GM12878 (cell line): ENCODE measurements at regions not wholly inside any gene's neighbourhood (a gene's known extent, or its start where the extent isn't known, plus 50 kb on each side); places are given as distances from the start of the nearest gene placed in this dataset.

Experiments
- ATAC-seq: fragments of 200-7000 bp; cut with Tn5 transposase; 3 replicates; pipeline ENCODE4 v1.9.1; 2020; ENCODE audit warnings: mild to moderate bottlenecking, moderate library complexity
- BruUV-seq: library from RNA; stranded (reverse); fragments of 400-500 nt; replicated peaks from 2 replicates; lab custom pipeline; 2021; lab: Mats Ljungman, UMichigan
- CTCF ChIA-PET: fragments of 300-600 bp; sonication (Branson Sonifier 250); formaldehyde crosslinking; extraction: SDS; loops from one replicate; lab custom pipeline; 2021; ENCODE audit warnings: inconsistent platforms; lab: Yijun Ruan, JAX
- POLR2A ChIA-PET: fragments of 350-600 bp; formaldehyde crosslinking; extraction: SDS; loops from one replicate; lab custom pipeline; 2021; ENCODE audit warnings: inconsistent platforms; lab: Charles Lee
- RAD21 ChIA-PET: fragments of 300-600 bp; sonication (Branson Sonifier 250); formaldehyde crosslinking; loops from one replicate; lab custom pipeline; 2023; ENCODE audit warnings: antibody characterized with exemption; ENCODE audit not compliant: unreplicated experiment; lab: Charles Lee
- SMC1A ChIA-PET: fragments of 300-600 bp; sonication (Branson Sonifier 250); formaldehyde crosslinking; loops from one replicate; lab custom pipeline; 2023; ENCODE audit not compliant: unreplicated experiment, uncharacterized antibody; lab: Charles Lee
- DNase-seq: peaks from one replicate; pipeline ENCODE4 v3.0.0-alpha.2; 2011; ENCODE audit warnings: low read depth, low spot score
- FAIRE-seq: peaks from 3 replicates; lab custom pipeline; 2011; peaks lifted over from hg19 to GRCh38; lab: Jason Lieb, UNC
- H2AFZ ChIP-seq: 2 replicates; pipeline ENCODE4 v1.6.0; 2011; ENCODE audit warnings: low read depth, low read length, control low read depth; ENCODE audit not compliant: control insufficient read depth
- H3K27ac ChIP-seq: 2 replicates; pipeline ENCODE4 v1.5.1; 2011; ENCODE audit warnings: control low read depth; ENCODE audit not compliant: control insufficient read depth, insufficient read depth
- H3K27me3 ChIP-seq, 2 experiments: replicated peaks in 1 of 2; 2 replicates each; pipeline versions ENCODE4 v1.6.0 to v1.6.1; 2011; ENCODE audit warnings: low read length in 1 of 2; ENCODE audit not compliant: control insufficient read depth in 2 of 2, insufficient read depth in 2 of 2
- H3K36me3 ChIP-seq, 2 experiments: 2 replicates each; pipeline ENCODE4 v1.5.1; 2011; ENCODE audit warnings: low read length in 1 of 2; ENCODE audit not compliant: control insufficient read depth in 2 of 2, insufficient read depth in 2 of 2
- H3K4me1 ChIP-seq: 2 replicates; pipeline ENCODE4 v1.6.1; 2011; ENCODE audit warnings: mild to moderate bottlenecking, low read length, moderate library complexity, mixed read lengths; ENCODE audit not compliant: control insufficient read depth, insufficient read depth
- H3K4me2 ChIP-seq: 2 replicates; pipeline ENCODE4 v1.6.0; 2011; ENCODE audit warnings: control low read depth; ENCODE audit not compliant: control insufficient read depth, insufficient read depth
- H3K4me3 ChIP-seq: fragments of 200-600 bp; sonication (generic); 2 replicates; pipeline ENCODE4 v1.5.1; 2016
- H3K79me2 ChIP-seq: 2 replicates; pipeline ENCODE4 v1.6.0; 2011; ENCODE audit warnings: low read length; ENCODE audit not compliant: control insufficient read depth, insufficient read depth
- H3K9ac ChIP-seq: 2 replicates; pipeline ENCODE4 v1.8.0; 2011; ENCODE audit warnings: low read length, control low read depth, mixed read lengths; ENCODE audit not compliant: control insufficient read depth, insufficient read depth
- H3K9me3 ChIP-seq: replicated peaks from 3 replicates; pipeline ENCODE4 v1.5.1; 2011; ENCODE audit warnings: mild to moderate bottlenecking, low read length; ENCODE audit not compliant: control insufficient read depth, insufficient read depth
- H4K20me1 ChIP-seq: 2 replicates; pipeline ENCODE4 v1.6.0; 2011; ENCODE audit not compliant: control insufficient read depth, insufficient read depth
- CREB1 ChIP-seq: IDR thresholded peaks from 2 replicates; pipeline ENCODE4 v1.6.1; 2012; ENCODE audit warnings: low read depth, mild to moderate bottlenecking, inconsistent platforms
- CREM ChIP-seq: IDR thresholded peaks from 2 replicates; pipeline ENCODE4 v1.6.1; 2014; ENCODE audit warnings: antibody characterized with exemption, low read depth
- KLF5 ChIP-seq: fragments of 450-650 bp; IDR thresholded peaks from 2 replicates; pipeline ENCODE4 v1.6.1; 2014; ENCODE audit warnings: mild to moderate bottlenecking; ENCODE audit not compliant: partially characterized antibody
- MTA3 ChIP-seq: IDR thresholded peaks from 2 replicates; pipeline ENCODE4 v1.6.1; 2012; ENCODE audit warnings: low read length, inconsistent platforms, borderline replicate concordance
- SUPT20H ChIP-seq: IDR thresholded peaks from 2 replicates; pipeline ENCODE4 v1.6.1; 2011; ENCODE audit warnings: low read depth, mild to moderate bottlenecking, low read length, moderate library complexity, borderline replicate concordance; ENCODE audit not compliant: control insufficient read depth
- TCF3 ChIP-seq: IDR thresholded peaks from 2 replicates; pipeline ENCODE4 v1.6.1; 2012; ENCODE audit warnings: low read depth, mild to moderate bottlenecking, low read length, borderline replicate concordance; ENCODE audit not compliant: insufficient read depth
- ZNF274 ChIP-seq: IDR thresholded peaks from one replicate; pipeline ENCODE4 v1.8.0; 2011; ENCODE audit not compliant: insufficient read length, insufficient read depth
- WGBS: methylation state at CpG from one replicate; pipeline ENCODE4 v1.1.6; 2016; ENCODE audit warnings: low lambda C conversion rate; ENCODE audit not compliant: insufficient replicate concordance, insufficient coverage; ENCODE audit errors: missing lambda C conversion rate; 5-methylcytosine and 5-hydroxymethylcytosine counted together
- in situ Hi-C: fragments of 300-500 bp; cut with MboI; formaldehyde crosslinking; loops from 9 replicates; pipeline ENCODE4 v1.14.3; 2018; ENCODE audit warnings: mixed read lengths
- intact Hi-C: fragments of 100-400 bp; cut with micrococcal nuclease; formaldehyde crosslinking; loops from one replicate; pipeline ENCODE4 v1.14.2; 2022; ENCODE audit not compliant: unreplicated experiment
- TF ChIP-seq, protein P1 (sequence below): fragments of 450-650 bp; IDR thresholded peaks from 2 replicates; pipeline ENCODE4 v1.6.1; 2017; ENCODE audit warnings: borderline replicate concordance
- TF ChIP-seq, protein P2 (sequence below): IDR thresholded peaks from 2 replicates; pipeline ENCODE4 v1.6.1; 2012; ENCODE audit warnings: low read depth, low read length, improper control_type of control experiment

DNA sequence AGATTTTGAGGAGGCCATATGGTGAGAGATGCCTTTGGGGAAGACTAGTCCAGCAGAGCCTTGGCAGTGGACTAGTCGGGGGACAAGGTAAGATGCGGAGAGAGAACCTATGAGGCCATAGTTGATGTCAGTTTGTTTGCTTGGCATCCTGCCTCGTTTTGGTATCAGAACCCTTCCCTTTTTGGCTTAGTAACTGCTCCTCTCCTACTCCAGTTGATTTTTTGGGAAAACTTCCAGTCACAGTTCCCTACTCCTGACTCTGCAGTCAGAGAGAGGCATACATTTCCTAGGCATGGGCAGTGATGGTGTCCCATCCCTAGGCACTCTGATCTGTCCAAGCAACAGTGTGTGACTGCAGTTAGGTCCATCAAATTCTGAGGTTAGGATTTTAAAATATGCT is 398.3 kb downstream of the AEBP2 start:
- ChIA-PET POLR2A (no interaction called here), SMC1A (no interaction called here), RAD21 (no interaction called here), CTCF (no interaction called here)
- Histone ChIP-seq H3K36me3 (no peaks in the 10 kb centered on the region), H3K79me2 (no peaks in the 10 kb centered on the region), H2AFZ (no peak overlapping the region), H3K4me2 (no peak overlapping the region), H4K20me1 (no peaks in the 10 kb centered on the region), H3K9ac (no peak overlapping the region), H3K4me1 (no peaks in the 10 kb centered on the region), H3K27me3 (no peaks in the 10 kb centered on the region), H3K27ac (no peak overlapping the region), H3K9me3 (no peaks in the 10 kb centered on the region), H3K4me3 (no peak overlapping the region)
- BruUV-seq = no TSS peak
- DNase-seq (no peak), ATAC-seq (no peak), FAIRE-seq (no peak)
- no peak for TF ChIP-seq KLF5
- TF ChIP-seq SUPT20H = no peak
- TF ChIP-seq, protein P1, sequence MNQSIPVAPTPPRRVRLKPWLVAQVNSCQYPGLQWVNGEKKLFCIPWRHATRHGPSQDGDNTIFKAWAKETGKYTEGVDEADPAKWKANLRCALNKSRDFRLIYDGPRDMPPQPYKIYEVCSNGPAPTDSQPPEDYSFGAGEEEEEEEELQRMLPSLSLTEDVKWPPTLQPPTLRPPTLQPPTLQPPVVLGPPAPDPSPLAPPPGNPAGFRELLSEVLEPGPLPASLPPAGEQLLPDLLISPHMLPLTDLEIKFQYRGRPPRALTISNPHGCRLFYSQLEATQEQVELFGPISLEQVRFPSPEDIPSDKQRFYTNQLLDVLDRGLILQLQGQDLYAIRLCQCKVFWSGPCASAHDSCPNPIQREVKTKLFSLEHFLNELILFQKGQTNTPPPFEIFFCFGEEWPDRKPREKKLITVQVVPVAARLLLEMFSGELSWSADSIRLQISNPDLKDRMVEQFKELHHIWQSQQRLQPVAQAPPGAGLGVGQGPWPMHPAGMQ = no peak
- TF ChIP-seq CREM = no peak
- no peak for TF ChIP-seq ZNF274
- TF ChIP-seq CREB1 = no peak
- no peak for TF ChIP-seq MTA3
- TF ChIP-seq TCF3 = no peak
- TF ChIP-seq, protein P2, sequence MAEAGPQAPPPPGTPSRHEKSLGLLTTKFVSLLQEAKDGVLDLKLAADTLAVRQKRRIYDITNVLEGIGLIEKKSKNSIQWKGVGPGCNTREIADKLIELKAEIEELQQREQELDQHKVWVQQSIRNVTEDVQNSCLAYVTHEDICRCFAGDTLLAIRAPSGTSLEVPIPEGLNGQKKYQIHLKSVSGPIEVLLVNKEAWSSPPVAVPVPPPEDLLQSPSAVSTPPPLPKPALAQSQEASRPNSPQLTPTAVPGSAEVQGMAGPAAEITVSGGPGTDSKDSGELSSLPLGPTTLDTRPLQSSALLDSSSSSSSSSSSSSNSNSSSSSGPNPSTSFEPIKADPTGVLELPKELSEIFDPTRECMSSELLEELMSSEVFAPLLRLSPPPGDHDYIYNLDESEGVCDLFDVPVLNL = no peak
- WGBS = 65% methylated on average over 3 of the region's 3 CpGs
- in situ Hi-C loops = no loop called here
- intact Hi-C loops = no loop called here
